Osteoblast (primary cell): ENCODE measurements at regions not wholly inside any gene's neighbourhood (a gene's known extent, or its start where the extent isn't known, plus 50 kb on each side); places are given as distances from the start of the nearest gene placed in this dataset.

Experiments used
- DNase-seq: peaks from one replicate; pipeline ENCODE4 v3.0.0; 2011; ENCODE audit warnings: low spot score, mixed read lengths; ENCODE audit not compliant: insufficient read length; ENCODE audit errors: missing footprints
- H2AFZ ChIP-seq: 2 replicates; pipeline ENCODE4 v1.6.0; 2011; ENCODE audit warnings: mild to moderate bottlenecking, low read length
- H3K27ac ChIP-seq: 2 replicates; pipeline ENCODE4 v1.5.1; 2011; ENCODE audit warnings: mild to moderate bottlenecking, low read depth, low read length, moderate library complexity
- H3K27me3 ChIP-seq: 2 replicates; pipeline ENCODE4 v1.6.0; 2012; ENCODE audit warnings: mild to moderate bottlenecking, control low read depth, inconsistent platforms, low read length, moderate library complexity; ENCODE audit not compliant: insufficient read depth
- H3K36me3 ChIP-seq: 2 replicates; pipeline ENCODE4 v1.5.1; 2011; ENCODE audit warnings: mild to moderate bottlenecking, low read length, control low read depth, moderate library complexity; ENCODE audit not compliant: insufficient read depth
- H3K4me1 ChIP-seq: 2 replicates; pipeline ENCODE4 v1.5.1; 2011; ENCODE audit warnings: mild to moderate bottlenecking, low read length, control low read depth, moderate library complexity; ENCODE audit not compliant: insufficient read depth
- H3K4me2 ChIP-seq: 2 replicates; pipeline ENCODE4 v1.6.0; 2011; ENCODE audit warnings: mild to moderate bottlenecking, low read length; ENCODE audit not compliant: insufficient read depth
- H3K4me3 ChIP-seq: fragments of 200-600 bp; sonication (generic); 3 replicates; pipeline ENCODE4 v1.5.1; 2012; ENCODE audit warnings: mild to moderate bottlenecking, low read length, inconsistent platforms; ENCODE audit not compliant: insufficient read depth
- H3K79me2 ChIP-seq: 2 replicates; pipeline ENCODE4 v1.6.0; 2012; ENCODE audit warnings: mild to moderate bottlenecking, low read length, control low read depth, inconsistent platforms; ENCODE audit not compliant: insufficient read depth
- H3K9me3 ChIP-seq: 2 replicates; pipeline ENCODE4 v1.5.1; 2011; ENCODE audit warnings: low read depth, low read length, control low read depth
- H4K20me1 ChIP-seq: 2 replicates; pipeline ENCODE4 v1.6.0; 2012; ENCODE audit warnings: mild to moderate bottlenecking, low read length, control low read depth; ENCODE audit not compliant: insufficient read depth
- CTCF ChIP-seq: IDR thresholded peaks from 2 replicates; pipeline ENCODE4 v1.5.1; 2011; ENCODE audit warnings: mild to moderate bottlenecking, low read depth, low read length, moderate library complexity; ENCODE audit errors: extremely low read depth

- Histone ChIP-seq H3K79me2 (no peaks in the 10 kb centered on the region), H2AFZ (no peak overlapping the region), H3K9me3 (no peaks in the 10 kb centered on the region), H3K4me2 (peak overlapping the region; percentile 33), H3K36me3 (no peaks in the 10 kb centered on the region), H3K27ac (peak overlapping the region; percentile 21), H4K20me1 (no peaks in the 10 kb centered on the region), H3K4me1 (peaks cover 36% of the 10 kb centered on the region), H3K4me3 (no peak overlapping the region), H3K27me3 (no peaks in the 10 kb centered on the region)
- no peak for DNase-seq
- no peak for TF ChIP-seq CTCF
Measured at GRCh38 chr10:63713191-63714144, 192.3 kb downstream of the REEP3 start.

GRCh38 chr10:63716016-63716580 is 194.9 kb downstream of the REEP3 start:
- H3K4me1 ChIP-seq: peaks cover 36% of the 10 kb centered on the region

GRCh38 chr10:63717027-63717715 is 196.0 kb downstream of the REEP3 start:
- Histone ChIP-seq H3K79me2 (no peaks in the 10 kb centered on the region), H3K27ac (no peak overlapping the region), H2AFZ (no peak overlapping the region), H3K4me2 (no peak overlapping the region), H3K4me1 (peaks cover 26% of the 10 kb centered on the region), H4K20me1 (no peaks in the 10 kb centered on the region), H3K4me3 (no peak overlapping the region), H3K9me3 (no peaks in the 10 kb centered on the region), H3K27me3 (no peaks in the 10 kb centered on the region), H3K36me3 (no peaks in the 10 kb centered on the region)
- DNase-seq: no peak
- no peak for TF ChIP-seq CTCF

More at GRCh38 chr10:63716016-63716580, 194.9 kb downstream of the REEP3 start:
- H3K36me3 ChIP-seq: no peaks in the 10 kb centered on the region
- H3K27ac ChIP-seq: no peak overlapping the region
- H3K27me3 ChIP-seq: no peaks in the 10 kb centered on the region
- no peak overlapping the region for H3K4me3 ChIP-seq
- no peak overlapping the region for H3K4me2 ChIP-seq
- no peak for DNase-seq
- no peaks in the 10 kb centered on the region for H3K79me2 ChIP-seq
- no peaks in the 10 kb centered on the region for H3K9me3 ChIP-seq
- no peak overlapping the region for H2AFZ ChIP-seq
- no peaks in the 10 kb centered on the region for H4K20me1 ChIP-seq
- no peak for TF ChIP-seq CTCF
